GM19240 (cell line): ENCODE measurements at regions not wholly inside any gene's neighbourhood (a gene's known extent, or its start where the extent isn't known, plus 50 kb on each side); places are given as distances from the start of the nearest gene placed in this dataset.

Experiments used
- DNase-seq: peaks from one replicate; pipeline ENCODE4 v3.0.0; 2011; ENCODE audit warnings: low spot score; ENCODE audit not compliant: insufficient read length

DNA sequence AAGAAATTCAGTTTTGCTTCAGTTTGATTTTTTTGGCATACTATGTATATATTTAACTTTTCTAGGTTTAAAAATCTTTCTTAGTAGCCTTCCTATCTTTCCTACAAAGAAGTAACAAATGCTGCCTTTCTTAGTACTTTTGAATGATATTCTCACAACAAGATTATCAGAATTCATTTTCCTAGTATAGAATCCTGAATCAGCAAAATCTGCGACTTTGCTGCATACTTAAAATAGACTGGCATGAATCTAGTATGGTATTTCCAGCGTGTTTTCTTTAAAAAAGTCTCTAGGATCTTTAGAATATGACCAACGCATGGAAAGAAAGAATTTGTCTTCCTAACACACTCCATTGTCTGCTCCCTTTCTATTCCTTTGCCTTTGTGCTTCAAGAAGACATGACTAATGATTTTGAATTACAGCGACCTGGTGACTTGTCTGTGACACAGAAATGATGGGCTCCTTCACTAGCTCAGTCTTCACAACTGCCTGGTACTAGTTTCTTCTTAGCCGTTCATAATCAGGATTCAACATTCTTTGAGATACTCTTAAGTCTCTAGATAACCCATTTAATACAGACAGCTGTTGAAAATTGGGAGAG lies 349.8 kb downstream of the PPARGC1A start:
- DNase-seq = no peak

GRCh38 chr4:23533859-23534258 lies 356.0 kb downstream of the PPARGC1A start:
- no peak for DNase-seq

- no peak for DNase-seq
Observed at GRCh38 chr4:23516716-23517115, 373.1 kb downstream of the PPARGC1A start.

DNA sequence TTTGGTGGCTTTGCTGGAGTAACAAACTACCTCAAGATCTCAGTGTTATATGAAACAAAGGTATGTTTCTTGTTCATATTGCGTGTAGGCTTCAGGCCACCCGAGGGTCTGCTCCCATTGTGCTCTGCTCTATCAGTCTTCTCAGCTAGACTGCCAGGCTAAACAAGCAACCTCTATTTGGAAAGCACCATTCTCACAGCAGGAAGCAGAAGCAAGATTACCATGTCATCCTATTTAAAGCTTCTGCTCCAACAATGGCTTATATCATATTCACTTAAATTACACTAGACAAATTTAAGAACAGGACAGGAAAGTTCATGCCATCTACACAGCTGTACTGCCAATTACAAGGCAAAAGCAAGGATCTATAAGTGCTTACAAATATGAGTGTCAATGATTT lies 385.8 kb downstream of the PPARGC1A start:
- DNase-seq = no peak

DNA sequence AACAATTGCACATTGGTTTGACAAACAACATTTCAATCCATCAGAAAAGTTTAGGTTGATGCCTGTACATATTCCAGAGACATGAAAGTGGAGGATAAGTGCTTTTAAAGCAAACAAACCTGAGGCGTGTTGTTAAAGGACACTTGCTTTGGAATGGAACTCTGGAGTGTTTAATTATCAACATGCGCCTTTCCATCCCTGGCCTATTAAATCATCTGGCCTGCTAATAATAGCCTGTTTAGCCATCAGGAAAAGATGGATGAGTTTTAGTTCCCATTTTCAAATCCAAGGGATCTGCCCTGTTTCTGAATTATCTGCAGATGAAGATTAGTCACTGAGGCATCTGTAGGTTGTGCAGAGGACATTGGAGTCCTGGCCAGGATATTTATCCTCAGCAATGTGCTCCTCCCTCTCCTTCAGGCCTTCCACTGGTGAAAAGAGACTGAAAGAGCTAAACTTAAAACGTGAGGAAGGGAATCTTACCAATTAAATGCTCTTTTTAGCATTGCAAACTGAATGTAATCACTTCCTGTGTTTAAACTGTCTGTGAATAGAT lies 388.9 kb downstream of the PPARGC1A start:
- DNase-seq = no peak

DNA sequence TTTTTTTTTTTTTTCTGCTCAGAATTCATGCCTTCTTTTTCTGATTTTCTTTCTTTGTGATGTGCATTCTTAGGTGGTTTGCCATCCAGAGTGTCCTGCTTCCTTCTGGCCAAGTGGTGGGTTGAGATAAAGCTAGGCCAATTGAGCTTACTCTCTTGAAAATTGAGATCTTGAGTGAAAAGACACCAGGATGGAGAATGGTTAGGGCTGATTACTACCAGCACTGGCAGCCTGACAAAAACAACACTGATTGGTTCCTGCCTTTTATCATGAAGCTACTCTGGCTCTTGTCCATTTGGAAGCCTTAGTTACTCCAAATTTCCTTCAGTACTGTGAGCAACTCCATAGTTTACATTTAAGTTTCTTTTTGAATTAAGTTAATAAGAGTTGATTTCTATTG lies 404.0 kb downstream of the PPARGC1A start:
- no peak for DNase-seq

DNA sequence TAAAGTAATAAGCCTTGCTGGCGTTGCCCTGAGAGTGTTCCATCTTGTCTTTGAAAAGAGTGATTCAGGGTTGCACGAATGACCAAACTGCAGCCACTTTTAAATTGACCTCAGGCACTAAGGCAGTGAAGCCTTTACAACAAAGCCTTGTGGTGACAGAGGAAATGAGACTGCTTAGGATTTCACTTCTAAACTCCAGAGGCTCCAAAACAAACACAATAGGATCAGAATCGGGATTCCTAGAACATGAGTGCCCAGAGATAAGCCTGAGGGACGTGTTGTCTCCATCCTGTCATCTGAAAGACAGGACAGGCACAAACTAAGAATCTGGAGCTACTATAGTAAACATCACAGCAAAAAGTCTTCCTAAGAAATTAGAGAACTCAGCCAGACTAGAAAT lies 405.2 kb downstream of the PPARGC1A start:
- DNase-seq = no peak

- DNase-seq = no peak
Observed at GRCh38 chr4:23483320-23483960, 406.4 kb downstream of the PPARGC1A start.

DNA sequence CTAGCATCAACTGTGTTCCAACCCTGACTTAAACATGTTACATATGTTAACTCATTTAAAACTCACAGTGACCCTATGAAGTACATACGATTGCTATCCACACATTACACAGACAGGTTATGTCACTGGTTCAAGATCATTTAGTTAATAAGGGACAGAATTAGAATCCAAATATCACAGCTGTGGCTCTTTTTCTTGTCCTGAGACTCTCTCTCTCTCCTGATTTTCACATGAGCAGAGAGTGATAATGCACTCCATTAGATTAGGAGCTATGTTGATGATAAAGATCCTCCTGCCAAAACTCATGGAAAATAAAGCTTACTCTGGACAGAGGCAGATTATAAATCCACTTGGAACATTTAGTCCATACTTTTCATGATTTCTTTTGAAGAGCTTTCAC lies 408.3 kb downstream of the PPARGC1A start:
- no peak for DNase-seq

DNA sequence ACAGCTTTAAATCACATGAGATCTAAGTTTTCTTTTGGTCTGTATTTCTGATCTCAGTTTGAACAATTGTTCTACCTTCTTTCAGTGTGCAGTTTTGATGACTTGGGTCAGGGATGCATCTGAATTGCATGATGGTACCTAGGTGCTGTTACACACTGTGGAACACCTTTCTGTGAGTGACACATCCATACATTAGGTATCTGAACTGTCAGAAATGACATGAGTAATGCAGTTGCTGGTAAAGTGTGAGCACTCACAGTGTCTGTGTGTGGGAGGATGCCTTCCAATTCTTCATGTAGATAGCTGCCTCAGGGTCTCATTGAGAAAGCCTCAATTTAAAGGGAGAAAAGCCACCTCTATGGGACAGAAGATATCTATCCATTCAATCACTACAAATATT lies 411.9 kb downstream of the PPARGC1A start:
- DNase-seq = no peak

GRCh38 chr4:23476515-23477090 lies 413.2 kb downstream of the PPARGC1A start:
- no peak for DNase-seq

DNA sequence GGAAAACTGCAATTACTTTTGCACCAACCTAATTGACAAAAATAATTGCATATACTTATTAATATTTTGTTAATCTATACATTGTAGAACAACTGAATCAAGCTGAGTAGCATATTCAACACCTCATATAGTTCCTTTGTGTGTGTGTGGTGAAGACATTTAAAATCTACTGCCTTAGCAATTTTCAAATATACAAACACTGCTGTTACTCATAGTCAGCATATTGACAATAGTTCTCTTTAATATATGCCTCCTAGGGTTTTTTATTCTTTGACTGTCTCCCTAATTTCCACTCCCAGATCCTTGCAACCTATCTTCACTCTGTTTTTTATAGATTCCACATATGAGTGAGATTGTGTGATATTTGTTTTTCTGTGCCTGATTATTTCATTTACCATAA lies 426.8 kb downstream of the PPARGC1A start:
- no peak for DNase-seq

- no peak for DNase-seq
Observed at GRCh38 chr4:23458054-23458453, 431.8 kb downstream of the PPARGC1A start.

- DNase-seq = no peak
Observed at GRCh38 chr4:23456864-23457263, 433.0 kb downstream of the PPARGC1A start.

- DNase-seq = no peak
Observed at GRCh38 chr4:23455456-23456158, 434.2 kb downstream of the PPARGC1A start.

- DNase-seq = no peak
Observed at GRCh38 chr4:23441530-23442069, 448.2 kb downstream of the PPARGC1A start.

GRCh38 chr4:23438764-23439163 lies 451.1 kb downstream of the PPARGC1A start:
- DNase-seq = no peak

- DNase-seq = no peak
Observed at GRCh38 chr4:23429497-23429896, 460.4 kb downstream of the PPARGC1A start.

- DNase-seq = no peak
Observed at GRCh38 chr4:23425570-23425969, 464.3 kb downstream of the PPARGC1A start.

GRCh38 chr4:23423540-23423939 lies 466.3 kb downstream of the PPARGC1A start:
- DNase-seq = no peak

DNA sequence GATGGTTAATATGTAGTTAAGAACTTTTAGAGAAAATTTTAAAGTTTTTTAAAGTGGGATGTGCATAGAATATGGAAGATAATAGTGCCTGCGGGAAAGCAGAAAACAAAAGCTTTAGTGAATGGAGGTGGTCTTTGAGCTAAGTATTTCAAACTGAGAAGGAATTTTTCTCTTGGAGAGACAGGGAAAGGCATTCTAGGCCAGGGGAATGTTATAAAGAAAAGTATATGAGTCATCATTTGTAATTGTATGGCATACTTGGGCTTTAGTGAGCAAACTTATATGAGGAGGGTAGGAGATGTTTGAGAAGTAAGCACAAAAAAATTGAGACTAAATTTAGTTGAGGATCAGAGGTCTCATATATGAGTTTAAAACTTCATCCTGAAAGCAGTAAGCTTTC lies 467.0 kb downstream of the PPARGC1A start:
- DNase-seq = no peak

DNA sequence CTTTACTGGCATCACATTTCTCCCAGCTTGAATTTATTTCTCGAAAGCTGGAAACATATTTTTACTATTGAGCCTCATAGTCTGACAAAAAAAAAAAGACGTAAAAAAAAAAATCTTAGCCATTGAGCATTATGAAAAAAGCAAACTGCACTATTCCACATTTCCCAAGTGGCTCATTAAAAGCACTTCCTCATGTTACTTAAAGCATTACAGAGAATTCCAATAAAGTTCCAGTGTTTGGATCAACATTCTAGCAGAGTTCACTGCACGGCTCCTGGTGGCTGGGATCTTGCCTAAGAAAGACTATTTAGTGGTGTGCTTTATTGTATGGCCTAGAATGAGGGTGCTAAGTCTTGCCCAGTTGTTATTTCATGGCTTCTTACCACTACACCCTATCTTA lies 476.2 kb downstream of the PPARGC1A start:
- no peak for DNase-seq
